ENCODE measurements at regions not wholly inside any gene's neighbourhood (a gene's known extent, or its start where the extent isn't known, plus 50 kb on each side); places are given as distances from the start of the nearest gene placed in this dataset.

DNA sequence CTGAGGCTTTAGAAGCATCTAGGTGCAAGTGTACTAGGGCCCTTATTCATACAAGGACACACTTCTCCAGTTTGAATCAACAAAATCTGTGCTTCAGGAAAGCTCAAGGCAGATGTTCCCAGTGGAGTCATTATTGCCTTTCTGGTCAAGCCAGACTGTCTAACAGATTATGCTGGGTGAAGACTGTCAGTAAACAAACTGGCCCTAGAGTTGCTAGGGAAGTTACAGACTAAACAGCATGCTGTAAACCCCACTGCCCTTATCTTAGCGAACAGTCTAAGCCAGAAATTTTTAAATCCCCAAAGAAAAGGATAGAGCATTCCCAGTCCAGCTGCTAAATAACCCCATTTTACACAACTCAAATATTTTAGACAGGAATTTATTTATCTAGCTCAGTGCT is 1701.3 kb upstream of the PRR20A start:
- Mint-ChIP-seq H3K4me1 (peaks cover 39% of the 10 kb centered on the region), H3K27me3 (ENCODE audit: low read depth) (peaks cover 4% of the 10 kb centered on the region), H3K27ac (peak overlapping the region; percentile 78), H3K9me3 (peaks cover 12% of the 10 kb centered on the region), H3K36me3 (no peaks in the 10 kb centered on the region), H3K4me3 (no peak overlapping the region)
- TF ChIP-seq, protein P1, sequence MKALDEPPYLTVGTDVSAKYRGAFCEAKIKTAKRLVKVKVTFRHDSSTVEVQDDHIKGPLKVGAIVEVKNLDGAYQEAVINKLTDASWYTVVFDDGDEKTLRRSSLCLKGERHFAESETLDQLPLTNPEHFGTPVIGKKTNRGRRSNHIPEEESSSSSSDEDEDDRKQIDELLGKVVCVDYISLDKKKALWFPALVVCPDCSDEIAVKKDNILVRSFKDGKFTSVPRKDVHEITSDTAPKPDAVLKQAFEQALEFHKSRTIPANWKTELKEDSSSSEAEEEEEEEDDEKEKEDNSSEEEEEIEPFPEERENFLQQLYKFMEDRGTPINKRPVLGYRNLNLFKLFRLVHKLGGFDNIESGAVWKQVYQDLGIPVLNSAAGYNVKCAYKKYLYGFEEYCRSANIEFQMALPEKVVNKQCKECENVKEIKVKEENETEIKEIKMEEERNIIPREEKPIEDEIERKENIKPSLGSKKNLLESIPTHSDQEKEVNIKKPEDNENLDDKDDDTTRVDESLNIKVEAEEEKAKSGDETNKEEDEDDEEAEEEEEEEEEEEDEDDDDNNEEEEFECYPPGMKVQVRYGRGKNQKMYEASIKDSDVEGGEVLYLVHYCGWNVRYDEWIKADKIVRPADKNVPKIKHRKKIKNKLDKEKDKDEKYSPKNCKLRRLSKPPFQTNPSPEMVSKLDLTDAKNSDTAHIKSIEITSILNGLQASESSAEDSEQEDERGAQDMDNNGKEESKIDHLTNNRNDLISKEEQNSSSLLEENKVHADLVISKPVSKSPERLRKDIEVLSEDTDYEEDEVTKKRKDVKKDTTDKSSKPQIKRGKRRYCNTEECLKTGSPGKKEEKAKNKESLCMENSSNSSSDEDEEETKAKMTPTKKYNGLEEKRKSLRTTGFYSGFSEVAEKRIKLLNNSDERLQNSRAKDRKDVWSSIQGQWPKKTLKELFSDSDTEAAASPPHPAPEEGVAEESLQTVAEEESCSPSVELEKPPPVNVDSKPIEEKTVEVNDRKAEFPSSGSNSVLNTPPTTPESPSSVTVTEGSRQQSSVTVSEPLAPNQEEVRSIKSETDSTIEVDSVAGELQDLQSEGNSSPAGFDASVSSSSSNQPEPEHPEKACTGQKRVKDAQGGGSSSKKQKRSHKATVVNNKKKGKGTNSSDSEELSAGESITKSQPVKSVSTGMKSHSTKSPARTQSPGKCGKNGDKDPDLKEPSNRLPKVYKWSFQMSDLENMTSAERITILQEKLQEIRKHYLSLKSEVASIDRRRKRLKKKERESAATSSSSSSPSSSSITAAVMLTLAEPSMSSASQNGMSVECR (CRISPR knock-in tag; IDR thresholded peaks at IDR 0.05; ENCODE audit: borderline replicate concordance) = no peak
- TF ChIP-seq RORB (CRISPR knock-in tag; IDR thresholded peaks at IDR 0.05) (no peak), ESRRA (CRISPR knock-in tag; IDR thresholded peaks at IDR 0.05; ENCODE audit: borderline replicate concordance) (no peak), SOX15 (CRISPR knock-in tag; IDR thresholded peaks at IDR 0.05) (no peak), MYBL2 (CRISPR knock-in tag; IDR thresholded peaks at IDR 0.05) (no peak), GTF2I (CRISPR knock-in tag; conservative IDR thresholded peaks at IDR 0.05) (no peak), CBFB (CRISPR knock-in tag; IDR thresholded peaks at IDR 0.05; ENCODE audit: low read depth) (no peak), ELF4 (CRISPR knock-in tag; IDR thresholded peaks at IDR 0.05; ENCODE audit: low read depth) (no peak), ZNF423 (CRISPR knock-in tag; IDR thresholded peaks at IDR 0.05) (no peak)
- TF ChIP-seq, protein P2, sequence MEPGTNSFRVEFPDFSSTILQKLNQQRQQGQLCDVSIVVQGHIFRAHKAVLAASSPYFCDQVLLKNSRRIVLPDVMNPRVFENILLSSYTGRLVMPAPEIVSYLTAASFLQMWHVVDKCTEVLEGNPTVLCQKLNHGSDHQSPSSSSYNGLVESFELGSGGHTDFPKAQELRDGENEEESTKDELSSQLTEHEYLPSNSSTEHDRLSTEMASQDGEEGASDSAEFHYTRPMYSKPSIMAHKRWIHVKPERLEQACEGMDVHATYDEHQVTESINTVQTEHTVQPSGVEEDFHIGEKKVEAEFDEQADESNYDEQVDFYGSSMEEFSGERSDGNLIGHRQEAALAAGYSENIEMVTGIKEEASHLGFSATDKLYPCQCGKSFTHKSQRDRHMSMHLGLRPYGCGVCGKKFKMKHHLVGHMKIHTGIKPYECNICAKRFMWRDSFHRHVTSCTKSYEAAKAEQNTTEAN (CRISPR knock-in tag; IDR thresholded peaks at IDR 0.05) = no peak
- TF ChIP-seq, protein P3, sequence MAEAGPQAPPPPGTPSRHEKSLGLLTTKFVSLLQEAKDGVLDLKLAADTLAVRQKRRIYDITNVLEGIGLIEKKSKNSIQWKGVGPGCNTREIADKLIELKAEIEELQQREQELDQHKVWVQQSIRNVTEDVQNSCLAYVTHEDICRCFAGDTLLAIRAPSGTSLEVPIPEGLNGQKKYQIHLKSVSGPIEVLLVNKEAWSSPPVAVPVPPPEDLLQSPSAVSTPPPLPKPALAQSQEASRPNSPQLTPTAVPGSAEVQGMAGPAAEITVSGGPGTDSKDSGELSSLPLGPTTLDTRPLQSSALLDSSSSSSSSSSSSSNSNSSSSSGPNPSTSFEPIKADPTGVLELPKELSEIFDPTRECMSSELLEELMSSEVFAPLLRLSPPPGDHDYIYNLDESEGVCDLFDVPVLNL (CRISPR knock-in tag; IDR thresholded peaks at IDR 0.05; ENCODE audit: borderline replicate concordance, low read depth) = no peak
- TF ChIP-seq, protein P4, sequence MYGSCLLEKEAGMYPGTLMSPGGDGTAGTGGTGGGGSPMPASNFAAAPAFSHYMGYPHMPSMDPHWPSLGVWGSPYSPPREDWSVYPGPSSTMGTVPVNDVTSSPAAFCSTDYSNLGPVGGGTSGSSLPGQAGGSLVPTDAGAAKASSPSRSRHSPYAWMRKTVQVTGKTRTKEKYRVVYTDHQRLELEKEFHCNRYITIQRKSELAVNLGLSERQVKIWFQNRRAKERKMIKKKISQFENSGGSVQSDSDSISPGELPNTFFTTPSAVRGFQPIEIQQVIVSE (CRISPR knock-in tag; IDR thresholded peaks at IDR 0.05; ENCODE audit: borderline replicate concordance) = no peak
- TF ChIP-seq, protein P5, sequence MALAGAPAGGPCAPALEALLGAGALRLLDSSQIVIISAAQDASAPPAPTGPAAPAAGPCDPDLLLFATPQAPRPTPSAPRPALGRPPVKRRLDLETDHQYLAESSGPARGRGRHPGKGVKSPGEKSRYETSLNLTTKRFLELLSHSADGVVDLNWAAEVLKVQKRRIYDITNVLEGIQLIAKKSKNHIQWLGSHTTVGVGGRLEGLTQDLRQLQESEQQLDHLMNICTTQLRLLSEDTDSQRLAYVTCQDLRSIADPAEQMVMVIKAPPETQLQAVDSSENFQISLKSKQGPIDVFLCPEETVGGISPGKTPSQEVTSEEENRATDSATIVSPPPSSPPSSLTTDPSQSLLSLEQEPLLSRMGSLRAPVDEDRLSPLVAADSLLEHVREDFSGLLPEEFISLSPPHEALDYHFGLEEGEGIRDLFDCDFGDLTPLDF (CRISPR knock-in tag; IDR thresholded peaks at IDR 0.05) = no peak
- ChIA-PET POLR2A (no interaction called here), CTCF (no interaction called here)
- DNase-seq (ENCODE audit: low spot score) = no peak
- ATAC-seq = peak; percentile 40

DNA sequence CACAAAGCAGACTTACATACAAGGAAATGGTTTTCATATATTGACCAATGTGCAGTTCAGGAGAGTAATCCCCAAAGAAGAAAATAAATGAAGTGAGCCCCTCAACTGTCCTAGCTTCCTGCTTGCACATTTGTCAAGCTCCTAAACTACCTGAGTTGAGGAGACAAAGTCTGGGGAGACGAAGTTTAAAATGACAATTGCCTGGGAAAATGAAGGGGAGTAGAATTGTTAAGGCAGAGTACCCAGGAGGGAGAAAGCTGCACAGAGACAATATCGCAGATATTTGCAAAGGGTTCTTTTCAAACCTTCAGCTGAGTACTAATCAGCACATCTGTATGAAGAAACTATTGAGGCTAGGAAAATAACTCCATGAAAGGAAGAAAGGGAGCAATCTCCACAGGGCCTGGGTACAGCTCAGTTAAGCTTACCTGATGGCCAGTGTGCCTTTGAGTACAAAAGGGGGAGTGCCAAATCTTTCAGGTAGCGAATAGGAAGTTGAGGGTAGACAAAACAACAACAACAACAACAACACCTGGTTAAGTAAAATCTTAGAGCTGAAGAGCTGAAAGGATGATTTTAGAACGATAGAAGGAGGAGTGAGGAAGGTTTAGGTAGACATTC is 1700.1 kb upstream of the PRR20A start:
- DNase-seq (ENCODE audit: low spot score) (no peak), ATAC-seq (peak; percentile 83)
- ChIA-PET POLR2A (no interaction called here), CTCF (no interaction called here)
- H3K27me3 Mint-ChIP-seq (ENCODE audit: low read depth) = peaks cover 2% of the 10 kb centered on the region
- H3K27ac Mint-ChIP-seq = peak overlapping the region; percentile 71
- no peaks in the 10 kb centered on the region for H3K36me3 Mint-ChIP-seq
- H3K9me3 Mint-ChIP-seq = peaks cover 6% of the 10 kb centered on the region; the same call in 1 of the 2 replicates
- no peak overlapping the region; the same call in 1 of the 2 replicates for H3K4me3 Mint-ChIP-seq
- no peak for TF ChIP-seq TP53 (CRISPR knock-in tag; IDR thresholded peaks at IDR 0.05)
- TF ChIP-seq FOXK1 (CRISPR knock-in tag; IDR thresholded peaks at IDR 0.05) = no peak
- no peak for TF ChIP-seq NR3C1 (CRISPR knock-in tag; conservative IDR thresholded peaks at IDR 0.05; ENCODE audit: low read depth)
- TF ChIP-seq JAZF1 (CRISPR knock-in tag; IDR thresholded peaks at IDR 0.05) = no peak
- TF ChIP-seq HMGA2 (CRISPR knock-in tag; IDR thresholded peaks at IDR 0.05) = no peak
- TF ChIP-seq MXD4 (CRISPR knock-in tag; IDR thresholded peaks at IDR 0.05; ENCODE audit: borderline replicate concordance) = no peak
- no peak for TF ChIP-seq ZNF317 (CRISPR knock-in tag; IDR thresholded peaks at IDR 0.05; ENCODE audit: borderline replicate concordance, low read depth)
- no peak for TF ChIP-seq ZNF263 (CRISPR knock-in tag; IDR thresholded peaks at IDR 0.05; ENCODE audit: low read depth)
- peaks cover 39% of the 10 kb centered on the region for H3K4me1 Mint-ChIP-seq
